ENCODE measurements at regions not wholly inside any gene's neighbourhood (a gene's known extent, or its start where the extent isn't known, plus 50 kb on each side); places are given as distances from the start of the nearest gene placed in this dataset.
A peak's percentile ranks its signal among the peaks of the same experiment; 100 is the strongest.

GRCh38 chr13:40146063-40146462 lies 490.6 kb downstream of the COG6 start:
- no peak for ATAC-seq (ENCODE audit: low read depth)
- DNase-seq = no peak
- no peaks in the 10 kb centered on the region for H3K36me3 Mint-ChIP-seq (ENCODE audit: low read depth)
- ChIA-PET CTCF (no interaction called here), POLR2A (no interaction called here)
- no peaks in the 10 kb centered on the region for H3K27me3 Mint-ChIP-seq
- peaks cover 38% of the 10 kb centered on the region for H3K4me1 Mint-ChIP-seq
- intact Hi-C loops (cut with micrococcal nuclease) = loop anchor here (2.0 kb wide), 1 partner anchor 15 kb away; no protein-coding TSS in a partner anchor
- no peak overlapping the region for H3K27ac Mint-ChIP-seq
- H3K9me3 Mint-ChIP-seq = no peaks in the 10 kb centered on the region
- TF ChIP-seq CTCF (IDR thresholded peaks at IDR 0.05) = no peak
- no peak overlapping the region for H3K4me3 Mint-ChIP-seq

GRCh38 chr13:40146611-40147117 lies 491.2 kb downstream of the COG6 start:
- peak; percentile 26 for ATAC-seq (ENCODE audit: low read depth)

DNA sequence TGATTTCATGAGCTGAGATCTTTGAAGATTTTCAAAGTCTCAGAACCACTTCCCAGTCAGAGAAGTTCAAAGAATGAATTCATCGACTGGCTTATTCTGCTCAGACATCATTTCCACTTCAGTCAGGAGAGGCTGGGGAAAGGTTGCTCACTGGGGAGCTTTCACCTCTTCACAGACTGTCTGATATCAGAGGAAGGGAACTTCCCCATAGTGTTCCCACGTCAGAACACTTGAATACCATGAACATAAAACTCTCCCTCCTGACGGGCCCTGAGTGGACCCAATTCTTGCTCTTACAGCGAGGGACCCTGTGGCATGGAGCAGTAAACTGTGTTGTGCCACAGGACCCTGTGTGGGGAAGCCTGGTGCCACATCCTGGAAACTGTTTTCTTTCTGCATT lies 492.6 kb downstream of the COG6 start:
- H3K27ac Mint-ChIP-seq = no peak overlapping the region
- CTCF ChIA-PET = no interaction called here
- TF ChIP-seq CTCF (IDR thresholded peaks at IDR 0.05) = no peak

More at GRCh38 chr13:40146611-40147117, 491.2 kb downstream of the COG6 start:
- Mint-ChIP-seq H3K27ac (no peak overlapping the region), H3K4me3 (no peak overlapping the region), H3K27me3 (no peaks in the 10 kb centered on the region), H3K36me3 (ENCODE audit: low read depth) (no peaks in the 10 kb centered on the region), H3K9me3 (no peaks in the 10 kb centered on the region), H3K4me1 (peaks cover 38% of the 10 kb centered on the region)
- intact Hi-C loops (cut with micrococcal nuclease) = loop anchor here (2.0 kb wide), 1 partner anchor 14 kb away; no protein-coding TSS in a partner anchor
- ChIA-PET CTCF (no interaction called here), POLR2A (no interaction called here)
- TF ChIP-seq CTCF (IDR thresholded peaks at IDR 0.05) = no peak
- DNase-seq = no peak

GRCh38 chr13:40148742-40149141 lies 493.3 kb downstream of the COG6 start:
- no peaks in the 10 kb centered on the region for H3K36me3 Mint-ChIP-seq (ENCODE audit: low read depth)
- H3K9me3 Mint-ChIP-seq = no peaks in the 10 kb centered on the region
- intact Hi-C loops (cut with micrococcal nuclease) = no loop called here
- POLR2A ChIA-PET = interaction anchor here (0.6 kb wide), 1 partner anchor 104 kb away, joined by 3 read pairs; no protein-coding TSS in a partner anchor
- no peaks in the 10 kb centered on the region for H3K27me3 Mint-ChIP-seq
- CTCF ChIA-PET = no interaction called here
- no peak overlapping the region for H3K4me3 Mint-ChIP-seq
- no peak overlapping the region for H3K27ac Mint-ChIP-seq
- DNase-seq = no peak
- no peak for TF ChIP-seq CTCF (IDR thresholded peaks at IDR 0.05)
- H3K4me1 Mint-ChIP-seq = peaks cover 27% of the 10 kb centered on the region
- ATAC-seq (ENCODE audit: low read depth) = no peak

More for the DNA sequence above, 492.6 kb downstream of the COG6 start:
- Mint-ChIP-seq H3K4me1 (peaks cover 33% of the 10 kb centered on the region), H3K36me3 (ENCODE audit: low read depth) (no peaks in the 10 kb centered on the region), H3K4me3 (no peak overlapping the region), H3K9me3 (no peaks in the 10 kb centered on the region), H3K27me3 (no peaks in the 10 kb centered on the region)
- intact Hi-C loops (cut with micrococcal nuclease) = no loop called here
- POLR2A ChIA-PET = no interaction called here
- ATAC-seq (ENCODE audit: low read depth) (peak; percentile 56), DNase-seq (no peak)

GRCh38 chr13:40149611-40150274 lies 494.3 kb downstream of the COG6 start:
- intact Hi-C loops (cut with micrococcal nuclease) = no loop called here
- ATAC-seq (ENCODE audit: low read depth) (no peak), DNase-seq (no peak)
- Mint-ChIP-seq H3K9me3 (no peaks in the 10 kb centered on the region), H3K27me3 (no peaks in the 10 kb centered on the region), H3K4me1 (peaks cover 25% of the 10 kb centered on the region), H3K36me3 (ENCODE audit: low read depth) (no peaks in the 10 kb centered on the region), H3K27ac (no peak overlapping the region), H3K4me3 (no peak overlapping the region)
- CTCF ChIA-PET = no interaction called here
- no peak for TF ChIP-seq CTCF (IDR thresholded peaks at IDR 0.05)
- POLR2A ChIA-PET = no interaction called here
